CD4-positive, alpha-beta T cell (primary cell): ENCODE measurements at regions not wholly inside any gene's neighbourhood (a gene's known extent, or its start where the extent isn't known, plus 50 kb on each side); places are given as distances from the start of the nearest gene placed in this dataset.

Source experiments
- ATAC-seq: fragments of 200-7000 bp; cut with Tn5 transposase; one replicate; pipeline ENCODE4 v1.10.0; 2022; ENCODE audit warnings: mild to moderate bottlenecking; ENCODE audit not compliant: poor library complexity
- CTCF ChIA-PET: fragments of 350-600 bp; sonication (Branson Sonifier 250); formaldehyde crosslinking; loops from one replicate; lab custom pipeline; 2021; ENCODE audit warnings: antibody characterized with exemption, inconsistent platforms; lab: Charles Lee
- POLR2A ChIA-PET: fragments of 350-600 bp; sonication (Branson Sonifier 250); formaldehyde crosslinking; loops from one replicate; lab custom pipeline; 2021; ENCODE audit warnings: antibody characterized with exemption, inconsistent platforms; lab: Charles Lee
- DNase-seq, 14 experiments: peaks; one replicate each; pipeline ENCODE4 v3.0.0-alpha.2; 2013 to 2020; ENCODE audit warnings: mixed read lengths in 2 of 14
- H3K27ac ChIP-seq, 2 donors: one replicate each; pipeline versions ENCODE4 v1.5.1 to v1.7.0; 2013; ENCODE audit warnings: low read length in 2 of 2, low read depth in 1 of 2, mild to moderate bottlenecking in 1 of 2
- H3K27me3 ChIP-seq, 2 experiments: 1 replicate in 1 of 2; 2 replicates in 1 of 2; pipeline versions ENCODE4 v1.6.1 to v1.7.0; 2013; ENCODE audit warnings: low read length in 2 of 2, control low read depth in 1 of 2, mild to moderate bottlenecking in 1 of 2, moderate library complexity in 1 of 2; ENCODE audit not compliant: insufficient read depth in 2 of 2, control insufficient read depth in 1 of 2
- H3K36me3 ChIP-seq: one replicate; pipeline ENCODE4 v1.6.1; 2013; ENCODE audit warnings: low read length, control low read depth; ENCODE audit not compliant: insufficient read depth
- H3K4me1 ChIP-seq: one replicate; pipeline ENCODE4 v1.6.1; 2013; ENCODE audit warnings: low read length, control low read depth; ENCODE audit not compliant: insufficient read depth
- H3K4me3 ChIP-seq: one replicate; pipeline ENCODE4 v1.5.1; 2013; ENCODE audit warnings: mild to moderate bottlenecking, low read length, moderate library complexity
- H3K9me3 ChIP-seq, 2 experiments: 1 replicate in 1 of 2; 2 replicates in 1 of 2; pipeline versions ENCODE4 v1.6.1 to v1.7.0; 2013; ENCODE audit warnings: low read length in 2 of 2, mild to moderate bottlenecking in 2 of 2, control low read depth in 1 of 2, moderate library complexity in 1 of 2; ENCODE audit not compliant: control insufficient read depth in 1 of 2, insufficient read depth in 1 of 2
- H3K27ac Mint-ChIP-seq: one replicate; pipeline ENCODE4 v1.8.0; 2020; ENCODE audit warnings: mixed read lengths
- H3K27me3 Mint-ChIP-seq: one replicate; pipeline ENCODE4 v1.8.0; 2021; ENCODE audit warnings: mixed read lengths
- H3K36me3 Mint-ChIP-seq: one replicate; pipeline ENCODE4 v1.8.0; 2021; ENCODE audit warnings: low read depth, mixed read lengths
- H3K4me1 Mint-ChIP-seq: one replicate; pipeline ENCODE4 v1.8.0; 2021; ENCODE audit warnings: low read depth, mixed read lengths
- H3K4me3 Mint-ChIP-seq: one replicate; pipeline ENCODE4 v1.8.0; 2020; ENCODE audit warnings: mild to moderate bottlenecking, mixed read lengths
- H3K9me3 Mint-ChIP-seq: one replicate; pipeline ENCODE4 v1.8.0; 2020; ENCODE audit warnings: mixed read lengths
- intact Hi-C, 2 experiments: fragments of 100-400 bp; cut with DNase I in 1 of 2; cut with micrococcal nuclease in 1 of 2; formaldehyde crosslinking; loops; one replicate each; pipeline versions ENCODE4 v1.15.1 to v1.9.0; 2023 to 2025; cut with DNase I, micrococcal nuclease
- TF ChIP-seq, protein P1 (sequence below): fragments of 200-600 bp; IDR thresholded peaks from one replicate; pipeline ENCODE4 v1.8.0; 2022; ENCODE audit warnings: antibody characterized with exemption, mild to moderate bottlenecking

DNA sequence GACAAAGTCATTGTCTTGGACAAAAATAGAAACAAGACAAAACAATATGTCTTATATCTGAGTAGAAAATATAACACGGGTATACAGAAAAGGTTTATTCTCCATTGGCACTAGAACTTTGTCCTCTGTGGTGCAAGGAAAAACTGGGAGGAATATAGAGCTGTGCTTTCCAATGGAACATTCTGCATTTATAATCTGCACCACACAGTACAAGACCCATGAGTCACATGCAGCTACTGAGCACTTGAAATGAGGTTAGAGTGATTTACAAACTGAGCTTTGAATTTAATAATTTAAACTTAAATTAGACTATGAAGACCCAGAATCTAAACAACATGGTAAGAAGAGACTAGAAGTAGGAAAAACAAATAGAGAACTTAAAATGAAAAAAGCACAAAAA, 86.1 kb downstream of the RAP2A start:
- intact Hi-C loops = no loop called here
- H3K4me3 Mint-ChIP-seq = no peak overlapping the region
- no peaks in the 10 kb centered on the region for H3K4me1 Mint-ChIP-seq
- no peak overlapping the region for H3K27ac Mint-ChIP-seq
- no peaks in the 10 kb centered on the region for H3K9me3 Mint-ChIP-seq
- Histone ChIP-seq H3K27ac (no peak overlapping the region), H3K4me1 (no peaks in the 10 kb centered on the region), H3K9me3 (peaks cover 0 to 3% of the 10 kb centered on the region in 2 experiments), H3K27me3 (peaks cover 0 to 4% of the 10 kb centered on the region in 2 experiments), H3K4me3 (no peak overlapping the region), H3K36me3 (no peaks in the 10 kb centered on the region)
- ATAC-seq (no peak), DNase-seq (no peak)
- ChIA-PET POLR2A (no interaction called here), CTCF (no interaction called here)
- H3K36me3 Mint-ChIP-seq = no peaks in the 10 kb centered on the region
- peaks cover 26% of the 10 kb centered on the region for H3K27me3 Mint-ChIP-seq
- TF ChIP-seq, protein P1, sequence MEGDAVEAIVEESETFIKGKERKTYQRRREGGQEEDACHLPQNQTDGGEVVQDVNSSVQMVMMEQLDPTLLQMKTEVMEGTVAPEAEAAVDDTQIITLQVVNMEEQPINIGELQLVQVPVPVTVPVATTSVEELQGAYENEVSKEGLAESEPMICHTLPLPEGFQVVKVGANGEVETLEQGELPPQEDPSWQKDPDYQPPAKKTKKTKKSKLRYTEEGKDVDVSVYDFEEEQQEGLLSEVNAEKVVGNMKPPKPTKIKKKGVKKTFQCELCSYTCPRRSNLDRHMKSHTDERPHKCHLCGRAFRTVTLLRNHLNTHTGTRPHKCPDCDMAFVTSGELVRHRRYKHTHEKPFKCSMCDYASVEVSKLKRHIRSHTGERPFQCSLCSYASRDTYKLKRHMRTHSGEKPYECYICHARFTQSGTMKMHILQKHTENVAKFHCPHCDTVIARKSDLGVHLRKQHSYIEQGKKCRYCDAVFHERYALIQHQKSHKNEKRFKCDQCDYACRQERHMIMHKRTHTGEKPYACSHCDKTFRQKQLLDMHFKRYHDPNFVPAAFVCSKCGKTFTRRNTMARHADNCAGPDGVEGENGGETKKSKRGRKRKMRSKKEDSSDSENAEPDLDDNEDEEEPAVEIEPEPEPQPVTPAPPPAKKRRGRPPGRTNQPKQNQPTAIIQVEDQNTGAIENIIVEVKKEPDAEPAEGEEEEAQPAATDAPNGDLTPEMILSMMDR = no peak

GRCh38 chr13:97520866-97521265, 86.9 kb downstream of the RAP2A start:
- H3K4me1 ChIP-seq = no peaks in the 10 kb centered on the region
- no peaks in the 10 kb centered on the region for H3K36me3 ChIP-seq
- H3K4me1 Mint-ChIP-seq = no peaks in the 10 kb centered on the region
- ATAC-seq (no peak), DNase-seq (no peak)
- H3K27me3 Mint-ChIP-seq = peaks cover 26% of the 10 kb centered on the region
- ChIA-PET CTCF (no interaction called here), POLR2A (no interaction called here)
- intact Hi-C loops = no loop called here
- H3K27me3 ChIP-seq = peaks cover 0 to 4% of the 10 kb centered on the region in 2 experiments
- no peaks in the 10 kb centered on the region for H3K9me3 Mint-ChIP-seq
- H3K4me3 ChIP-seq = no peak overlapping the region
- H3K9me3 ChIP-seq = peaks cover 0 to 3% of the 10 kb centered on the region in 2 experiments
- H3K27ac Mint-ChIP-seq = no peak overlapping the region
- no peak overlapping the region for H3K27ac ChIP-seq
- H3K36me3 Mint-ChIP-seq = no peaks in the 10 kb centered on the region
- TF ChIP-seq, protein P1 = no peak
- H3K4me3 Mint-ChIP-seq = no peak overlapping the region

DNA sequence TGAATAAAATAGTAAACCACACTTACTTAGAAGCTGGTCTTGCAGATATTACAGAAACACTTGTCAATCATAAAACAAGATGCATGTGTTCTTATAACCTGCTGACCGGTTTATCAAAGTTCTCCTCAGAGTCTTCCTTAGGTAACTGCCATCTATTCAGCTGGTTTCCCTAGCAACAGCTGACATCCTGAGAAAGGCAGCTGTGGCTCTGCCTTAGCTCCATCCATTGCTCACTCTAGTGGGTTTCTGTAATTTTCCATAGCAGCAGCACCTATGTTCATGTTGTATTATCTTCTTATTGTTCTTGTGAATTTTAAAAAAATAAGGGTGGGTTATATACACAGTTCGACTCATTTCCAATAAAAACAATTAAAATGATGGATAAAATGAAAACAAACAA, 87.8 kb downstream of the RAP2A start:
- intact Hi-C loops = no loop called here
- Mint-ChIP-seq H3K4me1 (no peaks in the 10 kb centered on the region), H3K36me3 (no peaks in the 10 kb centered on the region), H3K27me3 (peaks cover 19% of the 10 kb centered on the region), H3K9me3 (no peaks in the 10 kb centered on the region), H3K4me3 (no peak overlapping the region), H3K27ac (no peak overlapping the region)
- ChIA-PET POLR2A (no interaction called here), CTCF (no interaction called here)
- H3K27me3 ChIP-seq = peaks cover 0 to 4% of the 10 kb centered on the region in 2 experiments
- ATAC-seq (no peak), DNase-seq (no peak)
- no peak overlapping the region for H3K4me3 ChIP-seq
- TF ChIP-seq, protein P1 = no peak
- H3K9me3 ChIP-seq = peaks cover 0 to 3% of the 10 kb centered on the region in 2 experiments
- no peaks in the 10 kb centered on the region for H3K36me3 ChIP-seq
- no peaks in the 10 kb centered on the region for H3K4me1 ChIP-seq
- no peak overlapping the region for H3K27ac ChIP-seq
